GM19238 (cell line): ENCODE measurements at regions not wholly inside any gene's neighbourhood (a gene's known extent, or its start where the extent isn't known, plus 50 kb on each side); places are given as distances from the start of the nearest gene placed in this dataset.
A peak's percentile ranks its signal among the peaks of the same experiment; 100 is the strongest.

Experiments
- DNase-seq: peaks from one replicate; pipeline ENCODE4 v3.0.0; 2011; ENCODE audit warnings: low spot score; ENCODE audit not compliant: insufficient read length

DNA sequence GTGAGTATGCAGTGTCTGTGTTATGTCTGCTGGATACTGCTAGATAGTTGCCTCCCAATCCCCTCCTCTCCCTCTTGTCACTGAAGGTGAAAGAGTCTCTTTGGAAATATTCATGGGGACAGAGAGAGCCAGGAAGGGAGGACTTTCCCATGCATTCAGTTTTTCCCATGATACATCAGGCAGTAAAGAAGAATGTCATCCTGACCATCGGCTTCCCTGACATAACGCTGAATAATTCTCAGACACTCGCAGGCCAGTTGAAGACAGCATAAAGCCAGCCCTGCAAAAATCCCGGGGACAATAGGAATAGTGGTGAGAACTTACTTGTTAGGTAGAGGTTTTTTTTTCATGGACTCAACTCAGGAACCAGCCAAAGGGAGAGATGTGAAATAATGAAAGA, 58.1 kb downstream of the KLF4 start:
- no peak for DNase-seq

- DNase-seq = no peak
Measured at GRCh38 chr9:107430071-107430470, 59.5 kb downstream of the KLF4 start.

- no peak for DNase-seq
Measured at GRCh38 chr9:107426126-107426525, 63.4 kb downstream of the KLF4 start.

GRCh38 chr9:107425101-107426025, 64.2 kb downstream of the KLF4 start:
- DNase-seq = peak; percentile 29

- DNase-seq = no peak
Measured at GRCh38 chr9:107423540-107423939, 66.0 kb downstream of the KLF4 start.

DNA sequence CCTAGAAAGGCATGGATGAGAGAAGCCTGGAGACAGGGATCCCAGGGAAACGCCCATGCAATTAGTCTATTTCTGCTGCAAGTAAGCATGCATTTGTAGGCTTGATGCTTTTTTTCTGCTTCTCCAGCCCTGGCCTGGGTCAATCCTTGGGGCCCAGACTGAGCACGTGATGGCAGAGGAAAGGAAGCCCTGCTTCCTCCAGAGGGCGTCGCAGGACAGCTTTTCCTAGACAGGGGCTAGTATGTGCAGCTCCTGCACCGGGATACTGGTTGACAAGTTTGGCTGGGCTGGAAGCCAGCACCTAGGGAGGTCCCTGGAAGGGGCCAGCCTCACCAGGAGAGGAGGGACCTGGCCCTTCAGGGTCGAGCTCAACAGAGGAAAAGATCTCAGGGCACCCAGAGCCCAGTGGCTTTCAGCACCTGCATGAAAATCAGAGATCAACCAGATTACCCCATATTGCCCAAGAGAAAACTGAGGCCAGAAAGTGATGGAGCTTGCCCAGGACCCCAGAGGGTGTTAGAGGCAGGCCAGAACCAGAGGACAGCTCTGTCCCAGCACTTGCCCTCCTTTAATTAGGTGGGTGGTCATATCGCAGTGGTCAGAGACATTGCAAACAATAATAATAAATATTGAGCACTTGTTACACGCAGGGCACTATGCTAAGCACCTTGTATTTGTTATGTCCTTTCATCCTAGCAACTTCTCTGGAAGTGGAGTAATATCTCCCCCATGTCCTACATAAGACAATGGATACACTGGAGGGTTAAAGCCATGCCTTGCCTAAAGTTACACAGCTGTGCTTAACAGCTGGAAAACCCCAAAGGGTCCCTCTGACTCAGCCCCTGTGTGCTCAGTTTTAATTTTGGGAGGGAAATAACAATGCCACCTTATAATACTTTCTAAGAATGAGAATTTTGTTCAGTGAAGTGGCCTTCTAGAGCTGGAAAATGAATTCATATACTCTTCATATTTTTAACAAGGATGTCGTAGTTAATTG, 67.1 kb downstream of the KLF4 start:
- DNase-seq = peak; percentile 7

DNA sequence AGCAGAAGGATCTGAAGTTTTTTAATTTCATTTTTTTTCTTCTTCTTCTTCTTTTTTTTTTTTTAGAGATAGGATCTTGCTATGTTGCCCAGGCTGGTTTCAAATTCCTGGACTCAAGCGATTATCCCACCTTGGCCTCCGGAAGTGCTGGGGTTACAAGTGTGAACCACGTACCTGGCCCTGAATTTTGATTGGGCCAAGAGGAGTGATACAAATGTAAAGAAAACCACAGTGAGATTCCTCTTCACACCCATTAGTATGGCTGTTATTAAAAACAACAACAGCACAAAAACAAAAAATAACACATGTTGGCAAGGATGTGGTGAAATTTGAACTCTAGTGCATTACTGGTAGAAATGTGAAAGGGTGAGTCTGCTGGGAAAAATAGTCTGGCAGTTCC, 79.1 kb downstream of the KLF4 start:
- DNase-seq = no peak

DNA sequence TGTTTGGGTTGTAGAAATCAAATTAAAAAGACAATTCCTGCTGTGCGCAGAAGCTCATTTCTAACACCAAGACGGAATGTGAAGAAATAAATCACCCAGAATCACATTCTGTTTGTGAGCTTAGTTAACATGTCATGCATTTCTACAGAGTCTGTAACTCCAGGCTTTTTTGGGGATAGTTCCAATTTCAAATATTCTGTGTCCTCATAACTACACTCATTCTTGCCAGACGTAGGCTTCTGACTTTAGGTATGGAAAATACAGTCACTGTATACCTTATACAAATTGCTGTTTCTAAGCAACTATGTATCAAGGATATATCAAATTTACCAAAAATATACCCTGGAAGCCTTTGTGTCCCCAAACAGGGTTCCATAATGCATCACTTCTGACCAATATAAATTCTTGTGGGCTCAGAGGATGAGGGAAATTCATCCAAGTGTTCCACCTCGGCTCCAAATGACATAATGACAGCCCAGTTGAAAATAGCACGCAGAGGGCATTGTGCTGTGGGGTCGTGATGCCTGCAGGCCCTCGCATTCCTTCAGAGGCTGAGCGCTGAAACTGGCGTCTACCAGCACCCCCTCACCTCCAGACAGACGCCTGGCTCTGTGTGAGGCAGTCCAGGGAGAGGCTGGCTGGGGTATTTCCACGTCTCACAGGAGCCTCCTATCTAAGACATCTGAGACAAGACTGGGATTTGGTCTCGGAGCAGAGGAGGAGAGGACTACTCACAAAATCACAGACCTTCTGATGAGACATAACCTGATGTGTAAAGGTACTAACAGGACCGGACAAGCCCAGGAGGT, 79.8 kb downstream of the KLF4 start:
- no peak for DNase-seq

DNA sequence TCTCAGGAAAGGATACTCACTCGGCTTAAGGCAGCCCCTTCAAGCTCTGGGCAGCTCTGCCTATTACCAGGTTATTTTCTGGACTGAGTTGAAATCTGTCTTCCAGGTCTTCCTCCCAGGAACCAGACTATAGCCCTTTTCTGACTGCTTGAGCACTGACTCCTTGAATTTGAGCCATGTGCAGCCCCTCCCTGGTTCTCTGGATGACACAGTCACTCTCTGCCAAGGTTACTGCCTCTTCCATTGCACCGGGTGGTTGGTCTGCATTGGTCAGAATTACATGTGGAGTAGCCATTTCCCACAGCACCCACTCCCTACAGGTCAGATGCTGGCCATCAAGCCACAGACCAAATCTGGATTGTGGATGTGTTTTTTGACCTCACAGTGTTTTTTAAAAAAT, 81.9 kb downstream of the KLF4 start:
- DNase-seq = no peak

DNA sequence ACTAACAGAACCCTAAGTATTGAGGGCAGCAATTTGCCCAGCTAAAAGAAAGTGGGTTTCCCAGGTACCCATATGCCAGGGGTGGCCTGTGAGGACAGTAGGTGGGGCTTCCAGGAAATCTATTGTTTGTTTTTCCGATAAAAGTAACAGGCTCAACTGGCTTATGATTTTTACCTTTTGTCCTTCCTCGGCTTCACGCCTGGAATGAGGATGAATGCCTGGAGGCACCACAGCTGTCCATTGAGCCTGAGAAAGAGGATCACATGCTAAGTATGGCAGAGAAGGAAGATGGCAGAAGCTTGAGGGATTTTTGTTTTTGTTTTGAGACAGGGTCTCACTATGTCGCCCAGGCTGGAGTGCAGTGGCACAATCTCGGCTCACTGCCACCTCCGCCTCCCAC, 84.1 kb downstream of the KLF4 start:
- DNase-seq = no peak

GRCh38 chr9:107404736-107405135, 84.8 kb downstream of the KLF4 start:
- no peak for DNase-seq

DNA sequence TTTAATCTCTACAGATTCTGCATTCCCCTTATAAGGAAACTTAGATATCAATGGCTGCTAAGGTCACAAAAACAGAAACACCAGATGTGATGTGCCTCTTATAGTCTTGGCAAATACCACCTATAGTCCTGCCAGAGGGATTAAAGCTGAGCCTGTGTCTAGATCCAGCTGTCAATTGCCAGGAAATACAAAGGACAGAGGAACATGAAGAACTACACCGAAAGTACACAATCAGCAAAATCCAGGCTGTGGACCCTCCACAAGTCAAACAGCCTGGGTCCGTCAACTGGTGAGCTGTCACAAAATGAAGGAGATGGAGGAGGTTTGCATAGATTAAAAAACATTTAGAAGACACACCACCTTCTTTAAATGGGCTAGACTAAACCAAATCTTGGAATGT, 85.4 kb downstream of the KLF4 start:
- DNase-seq = no peak

DNA sequence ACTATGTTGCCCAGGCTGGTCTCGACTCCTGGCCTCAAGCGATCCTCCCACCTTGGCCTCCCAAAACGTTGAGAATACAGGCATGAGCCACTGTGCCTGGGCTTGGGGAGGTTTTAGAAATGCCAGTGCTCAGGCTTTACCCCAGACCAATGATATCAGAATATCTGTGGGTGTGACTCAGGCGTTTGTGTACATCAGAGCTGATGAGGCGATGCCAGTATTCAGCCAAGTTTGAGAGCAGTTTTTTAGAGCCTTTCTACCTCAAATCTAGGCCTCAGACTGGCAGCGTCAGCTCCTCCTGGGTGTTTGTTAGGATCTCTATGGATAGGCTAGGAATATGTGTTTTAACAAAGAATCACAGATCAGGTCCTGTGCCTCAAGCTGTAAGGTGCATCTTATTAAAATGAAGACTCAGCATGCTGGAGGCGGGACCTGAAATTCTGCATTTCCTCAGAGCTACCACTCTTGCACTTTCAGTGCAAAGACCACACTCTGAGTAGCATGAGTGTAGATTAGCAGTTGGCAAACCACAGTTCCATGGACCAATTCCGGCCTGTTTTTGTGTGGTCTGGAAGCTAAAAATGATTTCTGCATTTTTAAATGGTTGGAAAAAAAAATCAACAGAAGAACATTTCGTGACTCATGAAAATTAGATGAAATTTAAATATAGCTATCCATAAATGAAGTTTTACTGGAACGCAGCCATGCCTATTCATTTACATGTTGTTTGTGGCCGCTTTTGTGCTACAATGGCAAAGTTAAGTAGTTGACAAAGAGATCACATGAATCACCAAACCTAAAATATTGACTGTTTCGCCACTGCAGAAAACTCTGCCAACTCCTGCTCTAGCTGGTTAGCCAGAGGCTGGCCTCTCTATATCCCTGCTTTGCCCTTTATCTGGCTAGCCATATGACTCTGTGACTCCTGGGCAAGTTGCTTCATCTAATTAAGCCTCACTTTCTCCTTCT, 92.2 kb downstream of the KLF4 start:
- no peak for DNase-seq

GRCh38 chr9:107394264-107394663, 95.3 kb downstream of the KLF4 start:
- DNase-seq = no peak

GRCh38 chr9:107390778-107391177, 98.8 kb downstream of the KLF4 start:
- no peak for DNase-seq

DNA sequence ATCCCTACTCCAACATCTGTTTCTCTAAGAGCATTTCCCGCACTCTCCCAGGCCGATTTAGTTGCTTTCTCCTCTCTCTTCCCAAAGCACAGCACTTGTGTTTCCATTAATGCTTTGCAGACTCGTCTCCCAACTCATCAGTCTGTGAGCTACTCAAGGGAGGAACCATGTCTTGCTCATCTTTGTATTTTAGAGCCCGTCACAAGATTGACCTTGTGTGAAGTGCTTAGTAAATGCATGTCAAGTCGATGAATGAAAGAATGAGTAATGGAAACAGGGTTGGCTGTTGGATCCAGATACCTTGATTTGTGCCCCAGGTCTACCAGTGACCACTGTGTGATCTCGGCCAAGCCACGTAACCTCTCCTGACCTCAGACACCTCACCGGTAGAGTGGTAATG, 99.3 kb downstream of the KLF4 start:
- no peak for DNase-seq

DNA sequence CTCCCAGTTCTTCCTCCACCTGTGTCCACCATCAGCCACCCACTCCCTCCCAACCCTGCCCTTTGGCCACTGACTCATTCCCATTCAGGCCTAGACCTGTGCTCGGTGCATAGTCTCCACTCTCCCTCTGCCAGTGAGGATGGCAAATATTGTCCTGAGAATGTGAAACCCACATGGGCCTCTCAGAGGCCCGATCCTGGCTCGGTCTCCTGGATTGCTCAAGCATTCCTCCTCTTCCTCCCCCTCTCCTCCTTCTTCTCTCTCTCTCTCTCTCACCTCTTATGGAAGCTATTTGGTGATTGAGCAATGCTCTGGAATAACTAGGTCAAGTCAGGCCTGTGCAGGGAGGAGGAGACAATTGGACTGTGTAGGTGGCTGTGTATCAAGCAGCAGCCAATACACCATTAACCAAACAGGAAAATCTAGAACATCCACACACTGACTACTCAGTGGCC, 99.9 kb downstream of the KLF4 start:
- DNase-seq = no peak

DNA sequence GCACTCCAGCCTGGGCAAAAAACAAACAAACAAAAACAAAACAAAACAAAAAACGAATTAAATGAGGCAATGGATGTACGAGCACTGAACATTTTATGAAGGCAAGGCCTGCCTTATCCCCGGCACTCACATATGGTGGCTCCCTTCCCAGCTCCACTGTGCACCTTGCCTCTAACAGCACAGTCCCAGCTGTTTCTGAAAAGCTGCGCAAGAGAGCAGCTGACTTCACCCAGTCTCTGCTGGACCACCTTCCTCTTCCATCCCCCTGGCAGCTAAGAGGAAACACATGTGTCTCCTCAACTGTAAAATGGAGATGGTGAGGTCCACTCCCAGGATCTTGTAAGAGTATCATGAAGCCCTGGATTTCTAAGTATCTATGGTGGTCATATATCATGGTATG, 100.7 kb downstream of the KLF4 start:
- no peak for DNase-seq

- DNase-seq = no peak
Measured at GRCh38 chr9:107387409-107387808, 102.2 kb downstream of the KLF4 start.

DNA sequence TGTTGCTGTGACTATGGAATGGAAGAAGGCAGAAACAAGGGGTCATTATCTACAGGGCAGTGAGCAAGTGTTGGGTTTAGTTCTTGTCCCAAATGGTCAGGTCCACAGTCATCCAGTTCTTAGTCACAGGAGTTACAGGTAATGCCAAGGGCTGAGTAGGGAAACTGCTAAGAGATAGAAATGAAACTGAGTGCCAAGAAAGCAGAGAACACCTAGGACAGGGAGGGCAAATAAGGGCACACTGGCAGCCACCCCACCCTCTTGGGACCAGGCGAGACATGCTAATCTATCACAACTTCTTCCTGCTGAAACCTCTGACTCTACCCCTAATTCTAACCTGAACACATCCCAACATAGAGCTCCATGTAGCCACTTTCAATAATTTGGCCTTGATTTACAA, 103.2 kb downstream of the KLF4 start:
- no peak for DNase-seq
